Activated T-cell treated with anti-CD3 and anti-CD28 coated beads for 4 hours (primary cell): ENCODE measurements at regions not wholly inside any gene's neighbourhood (a gene's known extent, or its start where the extent isn't known, plus 50 kb on each side); places are given as distances from the start of the nearest gene placed in this dataset.

Experiments used
- DNase-seq: peaks from one replicate; pipeline ENCODE4 v3.0.0-alpha.2; 2020

GRCh38 chr13:53901593-53901992 is 873.0 kb downstream of the OLFM4 start:
- DNase-seq = no peak

- no peak for DNase-seq
These were observed 879.3 kb downstream of the OLFM4 start for GRCh38 chr13:53907891-53908290.

GRCh38 chr13:53920916-53921315 is 892.3 kb downstream of the OLFM4 start:
- DNase-seq = no peak

- no peak for DNase-seq
These were observed 892.9 kb downstream of the OLFM4 start for GRCh38 chr13:53921473-53921872.

- no peak for DNase-seq
These were observed 913.1 kb downstream of the OLFM4 start for GRCh38 chr13:53941588-53942190.

- no peak for DNase-seq
These were observed 917.9 kb downstream of the OLFM4 start for GRCh38 chr13:53946500-53946899.

GRCh38 chr13:53953183-53953582 is 924.6 kb downstream of the OLFM4 start:
- DNase-seq = no peak
